ENCODE measurements at regions not wholly inside any gene's neighbourhood (a gene's known extent, or its start where the extent isn't known, plus 50 kb on each side); places are given as distances from the start of the nearest gene placed in this dataset.

- Histone ChIP-seq H3K4me3 (ENCODE audit: insufficient read depth, low read depth, low read length) (no peak overlapping the region), H2AK9ac (replicated peaks; ENCODE audit: low read depth, low read length, poor library complexity) (no peak overlapping the region), H3K27ac (ENCODE audit: insufficient read depth, low read length) (no peak overlapping the region), H3K56ac (ENCODE audit: extremely low read depth, insufficient read depth, low read length) (no peak overlapping the region), H3K36me3 (ENCODE audit: control insufficient read depth, insufficient read depth, low read length) (no peaks in the 10 kb centered on the region), H2AFZ (replicated peaks; ENCODE audit: low read length, poor library complexity) (no peak overlapping the region), H4K8ac (ENCODE audit: low read depth in 2 of 2, low read length in 2 of 2) (no peak overlapping the region), H4K20me1 (ENCODE audit: insufficient read depth, low read length) (no peaks in the 10 kb centered on the region), H2AK5ac (ENCODE audit: low read depth, low read length) (no peak overlapping the region), H3K14ac (replicated peaks; ENCODE audit: low read depth, low read length) (no peak overlapping the region), H3K18ac (ENCODE audit: low read depth, low read length) (no peak overlapping the region), H3K9ac (ENCODE audit: low read depth, low read length) (no peak overlapping the region), H3K23ac (ENCODE audit: low read depth, low read length) (no peak overlapping the region), H4K5ac (ENCODE audit: low read depth, low read length) (no peak overlapping the region), H3K4ac (ENCODE audit: low read depth, low read length) (no peak overlapping the region), H3K9me1 (ENCODE audit: insufficient read depth, low read length) (no peaks in the 10 kb centered on the region), H3K4me2 (ENCODE audit: low read depth, low read length) (no peak overlapping the region), H3K27me3 (ENCODE audit: control insufficient read depth, insufficient read depth, low read length) (no peaks in the 10 kb centered on the region), H2BK120ac (ENCODE audit: low read depth, low read length) (no peak overlapping the region), H4K91ac (ENCODE audit: insufficient read depth, low read depth, low read length) (no peak overlapping the region), H3K9me3 (ENCODE audit: control insufficient read depth, insufficient read depth, low read length) (no peaks in the 10 kb centered on the region), H2BK15ac (ENCODE audit: low read depth, low read length) (no peak overlapping the region), H3K4me1 (ENCODE audit: control insufficient read depth, insufficient read depth, low read length) (no peaks in the 10 kb centered on the region), H3K79me1 (ENCODE audit: low read depth in 1 of 2, low read length in 2 of 2) (no peaks in the 10 kb centered on the region), H2BK20ac (ENCODE audit: low read depth, low read length) (no peak overlapping the region), H2BK5ac (ENCODE audit: low read depth, low read length, poor library complexity, severe bottlenecking) (no peak overlapping the region)
- no peak for TF ChIP-seq SMC3 (IDR thresholded peaks at IDR 0.05; ENCODE audit: low read depth, low read length)
- no peak for TF ChIP-seq CTCF (conservative IDR thresholded peaks at IDR 0.05; ENCODE audit: low read depth, low read length)
- TF ChIP-seq, protein P1, sequence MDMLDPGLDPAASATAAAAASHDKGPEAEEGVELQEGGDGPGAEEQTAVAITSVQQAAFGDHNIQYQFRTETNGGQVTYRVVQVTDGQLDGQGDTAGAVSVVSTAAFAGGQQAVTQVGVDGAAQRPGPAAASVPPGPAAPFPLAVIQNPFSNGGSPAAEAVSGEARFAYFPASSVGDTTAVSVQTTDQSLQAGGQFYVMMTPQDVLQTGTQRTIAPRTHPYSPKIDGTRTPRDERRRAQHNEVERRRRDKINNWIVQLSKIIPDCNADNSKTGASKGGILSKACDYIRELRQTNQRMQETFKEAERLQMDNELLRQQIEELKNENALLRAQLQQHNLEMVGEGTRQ (IDR thresholded peaks at IDR 0.05; ENCODE audit: low read depth, low read length), result no peak
- TF ChIP-seq CEBPB (IDR thresholded peaks at IDR 0.05; ENCODE audit: low read depth, low read length), result no peak
- no peak for TF ChIP-seq RAD21 (IDR thresholded peaks at IDR 0.05; ENCODE audit: low read length)
- no peak for TF ChIP-seq RCOR1 (IDR thresholded peaks at IDR 0.05; ENCODE audit: insufficient replicate concordance, low read length)
- no peak for TF ChIP-seq MXI1 (IDR thresholded peaks at IDR 0.05; ENCODE audit: borderline replicate concordance, low read depth, low read length)
- TF ChIP-seq RFX5 (IDR thresholded peaks at IDR 0.05; ENCODE audit: low read depth, low read length), result no peak
- TF ChIP-seq MAZ (IDR thresholded peaks at IDR 0.05; ENCODE audit: borderline replicate concordance, low read depth, low read length), result no peak
- no peak for TF ChIP-seq FOS (IDR thresholded peaks at IDR 0.05; ENCODE audit: low read depth, low read length)
- TF ChIP-seq NFE2L2 (IDR thresholded peaks at IDR 0.05; ENCODE audit: low read depth, low read length), result no peak
- TF ChIP-seq BHLHE40 (IDR thresholded peaks at IDR 0.05; ENCODE audit: low read depth, low read length), result no peak
- in situ Hi-C loops (cut with MboI; ENCODE audit: low sequenced_read_pairs) (no loop called here), dilution Hi-C loops (cut with HindIII; ENCODE audit: low sequenced_read_pairs, unreplicated experiment) (no loop called here), intact Hi-C loops (cut with micrococcal nuclease) (no loop called here)
- ATAC-seq (ENCODE audit: low read depth) (no peak), DNase-seq (no peak)
- CTCF ChIA-PET, result no interaction called here
- BruUV-seq (replicated peaks), result no TSS peak
- POLR2A ChIA-PET (ENCODE audit: unreplicated experiment), result no interaction called here
Measured at GRCh38 chr6:50271817-50272216, 222.1 kb upstream of the DEFB112 start.
